Tibial nerve (tissue), 3 donors: ENCODE measurements at regions not wholly inside any gene's neighbourhood (a gene's known extent, or its start where the extent isn't known, plus 50 kb on each side); places are given as distances from the start of the nearest gene placed in this dataset.

Source experiments
- CTCF ChIP-seq, 5 experiments: fragments of 200-600 bp in 3 of 5; fragments of 450-650 bp in 2 of 5; sonication (generic) in 3 of 5; IDR thresholded peaks; one replicate each; pipeline ENCODE4 v1.5.1; 2016 to 2019; ENCODE audit warnings: antibody characterized with exemption in 5 of 5, mild to moderate bottlenecking in 3 of 5, moderate library complexity in 2 of 5
- POLR2A ChIP-seq, 2 donors: fragments of 450-650 bp; IDR thresholded peaks; one replicate each; pipeline ENCODE4 v1.6.1; 2017; ENCODE audit warnings: antibody characterized with exemption in 2 of 2, mild to moderate bottlenecking in 2 of 2, moderate library complexity in 2 of 2

- TF ChIP-seq CTCF (IDR thresholded peaks at IDR 0.05) (no peak), POLR2A (IDR thresholded peaks at IDR 0.05) (no peak)
Observed at GRCh38 chr9:84435902-84436301, 95.3 kb upstream of the SLC28A3 start.
